NB4 (cell line): ENCODE measurements at regions not wholly inside any gene's neighbourhood (a gene's known extent, or its start where the extent isn't known, plus 50 kb on each side); places are given as distances from the start of the nearest gene placed in this dataset.

Source experiments
- CTCF ChIP-seq: IDR thresholded peaks from one replicate; pipeline ENCODE4 v1.5.1; 2012; ENCODE audit warnings: low read depth, low read length
- MYC ChIP-seq: IDR thresholded peaks from 2 replicates; pipeline ENCODE4 v1.6.1; 2011; ENCODE audit warnings: low read depth, low read length
- POLR2A ChIP-seq: IDR thresholded peaks from 2 replicates; pipeline ENCODE4 v1.6.1; 2011; ENCODE audit warnings: mild to moderate bottlenecking; ENCODE audit not compliant: insufficient read length; ENCODE audit errors: extremely low read depth

- TF ChIP-seq CTCF: no peak
- TF ChIP-seq POLR2A: no peak
- TF ChIP-seq MYC: no peak
Measured at GRCh38 chr9:28082671-28083070, 509.4 kb upstream of the C9orf72 start.
